ENCODE measurements at regions not wholly inside any gene's neighbourhood (a gene's known extent, or its start where the extent isn't known, plus 50 kb on each side); places are given as distances from the start of the nearest gene placed in this dataset.

GRCh38 chr7:82567841-82568240, 124.3 kb upstream of the CACNA2D1 start:
- ChIA-PET POLR2A (no interaction called here), CTCF (no interaction called here)
- Histone ChIP-seq H3K4me1 (ENCODE audit: control insufficient read depth, insufficient read depth, low read length) (no peaks in the 10 kb centered on the region), H3K36me3 (ENCODE audit: control insufficient read depth, insufficient read depth, low read length) (no peaks in the 10 kb centered on the region), H3K27me3 (ENCODE audit: control insufficient read depth, insufficient read depth, low read length) (no peaks in the 10 kb centered on the region), H3K9me3 (ENCODE audit: control insufficient read depth, insufficient read depth, low read depth, low read length) (no peaks in the 10 kb centered on the region), H3K27ac (ENCODE audit: low read length) (no peak overlapping the region), H3K4me3 (ENCODE audit: low read depth in 2 of 2, low read length in 2 of 2) (no peak overlapping the region)
- intact Hi-C loops (cut with micrococcal nuclease; ENCODE audit: unreplicated experiment) (no loop called here), in situ Hi-C loops (cut with HindIII; ENCODE audit: low pct_unique_long_range_greater_than_20kb, low sequenced_read_pairs) (no loop called here)
- no TSS peak for BruUV-seq (replicated peaks)
- ATAC-seq (no peak), DNase-seq (ENCODE audit: low read depth, low spot score) (no peak)
- TF ChIP-seq SIN3A (IDR thresholded peaks at IDR 0.05; ENCODE audit: borderline replicate concordance, insufficient read depth, low read depth, low read length) (no peak), POLR2AphosphoS5 (IDR thresholded peaks at IDR 0.05; ENCODE audit: low read depth, low read length) (no peak)

GRCh38 chr7:82567356-82567755, 123.8 kb upstream of the CACNA2D1 start:
- Histone ChIP-seq H3K36me3 (ENCODE audit: control insufficient read depth, insufficient read depth, low read length) (no peaks in the 10 kb centered on the region), H3K4me3 (ENCODE audit: low read depth in 2 of 2, low read length in 2 of 2) (no peak overlapping the region), H3K27ac (ENCODE audit: low read length) (no peak overlapping the region), H3K9me3 (ENCODE audit: control insufficient read depth, insufficient read depth, low read depth, low read length) (no peaks in the 10 kb centered on the region), H3K4me1 (ENCODE audit: control insufficient read depth, insufficient read depth, low read length) (no peaks in the 10 kb centered on the region), H3K27me3 (ENCODE audit: control insufficient read depth, insufficient read depth, low read length) (no peaks in the 10 kb centered on the region)
- ATAC-seq: no peak
- intact Hi-C loops (cut with micrococcal nuclease; ENCODE audit: unreplicated experiment): no loop called here
- in situ Hi-C loops (cut with HindIII; ENCODE audit: low pct_unique_long_range_greater_than_20kb, low sequenced_read_pairs): no loop called here
- BruUV-seq (replicated peaks): no TSS peak
- ChIA-PET CTCF (no interaction called here), POLR2A (no interaction called here)
- TF ChIP-seq POLR2AphosphoS5 (IDR thresholded peaks at IDR 0.05; ENCODE audit: low read depth, low read length): no peak
- TF ChIP-seq SIN3A (IDR thresholded peaks at IDR 0.05; ENCODE audit: borderline replicate concordance, insufficient read depth, low read depth, low read length): no peak
- no peak for TF ChIP-seq REST (IDR thresholded peaks at IDR 0.05; ENCODE audit: insufficient read depth in 1 of 2, low read depth in 2 of 2, low read length in 1 of 2)
- TF ChIP-seq CTCF (IDR thresholded peaks at IDR 0.05): no peak
- no peak for TF ChIP-seq TCF7L2 (IDR thresholded peaks at IDR 0.05; ENCODE audit: low read depth, low read length)
- DNase-seq (ENCODE audit: low read depth, low spot score): no peak

GRCh38 chr7:82566752-82567151, 123.2 kb upstream of the CACNA2D1 start:
- no peak overlapping the region for H3K27ac ChIP-seq (ENCODE audit: low read length)
- CTCF ChIA-PET: no interaction called here

More at GRCh38 chr7:82566752-82567151, 123.2 kb upstream of the CACNA2D1 start:
- H3K4me1 ChIP-seq (ENCODE audit: control insufficient read depth, insufficient read depth, low read length): no peaks in the 10 kb centered on the region
- in situ Hi-C loops (cut with HindIII; ENCODE audit: low pct_unique_long_range_greater_than_20kb, low sequenced_read_pairs): no loop called here
- H3K36me3 ChIP-seq (ENCODE audit: control insufficient read depth, insufficient read depth, low read length): no peaks in the 10 kb centered on the region
- DNase-seq (ENCODE audit: low read depth, low spot score) (no peak), ATAC-seq (no peak)
- no peak overlapping the region for H3K4me3 ChIP-seq (ENCODE audit: low read depth in 2 of 2, low read length in 2 of 2)
- TF ChIP-seq POLR2AphosphoS5 (IDR thresholded peaks at IDR 0.05; ENCODE audit: low read depth, low read length) (no peak), SIN3A (IDR thresholded peaks at IDR 0.05; ENCODE audit: borderline replicate concordance, insufficient read depth, low read depth, low read length) (no peak), TCF7L2 (IDR thresholded peaks at IDR 0.05; ENCODE audit: low read depth, low read length) (no peak), REST (IDR thresholded peaks at IDR 0.05; ENCODE audit: insufficient read depth in 1 of 2, low read depth in 2 of 2, low read length in 1 of 2) (no peak), CTCF (IDR thresholded peaks at IDR 0.05) (no peak)
- intact Hi-C loops (cut with micrococcal nuclease; ENCODE audit: unreplicated experiment): no loop called here
- BruUV-seq (replicated peaks): no TSS peak
- POLR2A ChIA-PET: no interaction called here
- H3K27me3 ChIP-seq (ENCODE audit: control insufficient read depth, insufficient read depth, low read length): no peaks in the 10 kb centered on the region
- no peaks in the 10 kb centered on the region for H3K9me3 ChIP-seq (ENCODE audit: control insufficient read depth, insufficient read depth, low read depth, low read length)
